ENCODE measurements at regions not wholly inside any gene's neighbourhood (a gene's known extent, or its start where the extent isn't known, plus 50 kb on each side); places are given as distances from the start of the nearest gene placed in this dataset.

- no peak overlapping the region for H3K9ac ChIP-seq (ENCODE audit: low read length)
- H4K20me1 ChIP-seq (ENCODE audit: low read length), result no peaks in the 10 kb centered on the region
- ChIA-PET POLR2A (ENCODE audit: unreplicated experiment) (no interaction called here), CTCF (no interaction called here)
- no peak overlapping the region for H2AFZ ChIP-seq (ENCODE audit: low read length)
- H3K9me2 ChIP-seq (replicated peaks; ENCODE audit: low read length), result no peaks in the 10 kb centered on the region
- H3K27ac ChIP-seq (ENCODE audit: low read length), result no peak overlapping the region
- no peaks in the 10 kb centered on the region for H3F3A ChIP-seq (ENCODE audit: low read length, unreplicated experiment)
- TF ChIP-seq EZH2 (IDR thresholded peaks at IDR 0.05; ENCODE audit: low read length, unreplicated experiment), result no peak
- no peak for TF ChIP-seq EZH2phosphoT487 (IDR thresholded peaks at IDR 0.05; ENCODE audit: borderline replicate concordance, low read length)
- no peak for TF ChIP-seq CTCF (conservative IDR thresholded peaks at IDR 0.05; ENCODE audit: low read depth, low read length)
- BruUV-seq (replicated peaks), result no TSS peak
- DNase-seq (no peak), ATAC-seq (no peak)
- H3K4me2 ChIP-seq (ENCODE audit: low read length), result no peak overlapping the region
- H3K36me3 ChIP-seq (ENCODE audit: low read depth, low read length), result no peaks in the 10 kb centered on the region
- intact Hi-C loops (cut with micrococcal nuclease), result no loop called here
- H3K79me2 ChIP-seq (ENCODE audit: low read length), result no peaks in the 10 kb centered on the region
- H3K4me3 ChIP-seq (ENCODE audit: low read length), result no peak overlapping the region
- no peaks in the 10 kb centered on the region for H3K9me3 ChIP-seq (ENCODE audit: low read length)
- H3K4me1 ChIP-seq (ENCODE audit: insufficient read depth, low read length), result no peaks in the 10 kb centered on the region
- no peaks in the 10 kb centered on the region for H3K27me3 ChIP-seq (ENCODE audit: low read length)
Observed at GRCh38 chr5:133882389-133882695, 86.1 kb downstream of the C5orf15 start.

- H3K9ac ChIP-seq (ENCODE audit: low read length), result no peak overlapping the region
- H3K4me1 ChIP-seq (ENCODE audit: insufficient read depth, low read length), result 0 out of 2 replicates have a peak, but pooled peaks cover under 1% of the 10 kb centered on the region
- intact Hi-C loops (cut with micrococcal nuclease), result no loop called here
- H3F3A ChIP-seq (ENCODE audit: low read length, unreplicated experiment), result no peaks in the 10 kb centered on the region
- no peak for DNase-seq
- no peak overlapping the region for H2AFZ ChIP-seq (ENCODE audit: low read length)
- no peak for ATAC-seq
- no TSS peak for BruUV-seq (replicated peaks)
- H3K9me2 ChIP-seq (replicated peaks; ENCODE audit: low read length), result no peaks in the 10 kb centered on the region
- no peaks in the 10 kb centered on the region for H3K9me3 ChIP-seq (ENCODE audit: low read length)
- ChIA-PET POLR2A (ENCODE audit: unreplicated experiment) (no interaction called here), CTCF (no interaction called here)
- no peaks in the 10 kb centered on the region for H3K79me2 ChIP-seq (ENCODE audit: low read length)
- H3K4me2 ChIP-seq (ENCODE audit: low read length), result no peak overlapping the region
- no peak for TF ChIP-seq CTCF (conservative IDR thresholded peaks at IDR 0.05; ENCODE audit: low read depth, low read length)
- no peak for TF ChIP-seq EZH2phosphoT487 (IDR thresholded peaks at IDR 0.05; ENCODE audit: borderline replicate concordance, low read length)
- no peak for TF ChIP-seq EZH2 (IDR thresholded peaks at IDR 0.05; ENCODE audit: low read length, unreplicated experiment)
- H3K27ac ChIP-seq (ENCODE audit: low read length), result no peak overlapping the region
- no peaks in the 10 kb centered on the region for H3K36me3 ChIP-seq (ENCODE audit: low read depth, low read length)
- no peaks in the 10 kb centered on the region for H4K20me1 ChIP-seq (ENCODE audit: low read length)
- no peaks in the 10 kb centered on the region for H3K27me3 ChIP-seq (ENCODE audit: low read length)
- no peak overlapping the region for H3K4me3 ChIP-seq (ENCODE audit: low read length)
Observed at GRCh38 chr5:133881576-133882388, 86.6 kb downstream of the C5orf15 start.

- CTCF ChIA-PET, result no interaction called here
Observed at GRCh38 chr5:133878236-133878555, 90.2 kb downstream of the C5orf15 start.

More at GRCh38 chr5:133878236-133878555, 90.2 kb downstream of the C5orf15 start:
- Histone ChIP-seq H3K27ac (ENCODE audit: low read length) (no peak overlapping the region), H3F3A (ENCODE audit: low read length, unreplicated experiment) (no peaks in the 10 kb centered on the region), H3K9me3 (ENCODE audit: low read length) (no peaks in the 10 kb centered on the region), H3K27me3 (ENCODE audit: low read length) (no peaks in the 10 kb centered on the region), H3K4me1 (ENCODE audit: insufficient read depth, low read length) (peaks cover 30% of the 10 kb centered on the region), H3K36me3 (ENCODE audit: low read depth, low read length) (no peaks in the 10 kb centered on the region), H3K4me2 (ENCODE audit: low read length) (no peak overlapping the region), H2AFZ (ENCODE audit: low read length) (no peak overlapping the region), H3K9ac (ENCODE audit: low read length) (no peak overlapping the region), H3K4me3 (ENCODE audit: low read length) (no peak overlapping the region), H3K79me2 (ENCODE audit: low read length) (no peaks in the 10 kb centered on the region), H3K9me2 (replicated peaks; ENCODE audit: low read length) (no peaks in the 10 kb centered on the region), H4K20me1 (ENCODE audit: low read length) (no peaks in the 10 kb centered on the region)
- no peak for DNase-seq
- TF ChIP-seq EZH2phosphoT487 (IDR thresholded peaks at IDR 0.05; ENCODE audit: borderline replicate concordance, low read length) (no peak), EZH2 (IDR thresholded peaks at IDR 0.05; ENCODE audit: low read length, unreplicated experiment) (no peak), CTCF (conservative IDR thresholded peaks at IDR 0.05; ENCODE audit: low read depth, low read length) (no peak)
- POLR2A ChIA-PET (ENCODE audit: unreplicated experiment), result no interaction called here
- intact Hi-C loops (cut with micrococcal nuclease), result loop anchor here (10.0 kb wide), 1 partner anchor 323 kb away; no protein-coding TSS in a partner anchor
- ATAC-seq, result no peak
- no TSS peak for BruUV-seq (replicated peaks)

Data from PC-3 (cell line).